ENCODE measurements at regions not wholly inside any gene's neighbourhood (a gene's known extent, or its start where the extent isn't known, plus 50 kb on each side); places are given as distances from the start of the nearest gene placed in this dataset.

DNA sequence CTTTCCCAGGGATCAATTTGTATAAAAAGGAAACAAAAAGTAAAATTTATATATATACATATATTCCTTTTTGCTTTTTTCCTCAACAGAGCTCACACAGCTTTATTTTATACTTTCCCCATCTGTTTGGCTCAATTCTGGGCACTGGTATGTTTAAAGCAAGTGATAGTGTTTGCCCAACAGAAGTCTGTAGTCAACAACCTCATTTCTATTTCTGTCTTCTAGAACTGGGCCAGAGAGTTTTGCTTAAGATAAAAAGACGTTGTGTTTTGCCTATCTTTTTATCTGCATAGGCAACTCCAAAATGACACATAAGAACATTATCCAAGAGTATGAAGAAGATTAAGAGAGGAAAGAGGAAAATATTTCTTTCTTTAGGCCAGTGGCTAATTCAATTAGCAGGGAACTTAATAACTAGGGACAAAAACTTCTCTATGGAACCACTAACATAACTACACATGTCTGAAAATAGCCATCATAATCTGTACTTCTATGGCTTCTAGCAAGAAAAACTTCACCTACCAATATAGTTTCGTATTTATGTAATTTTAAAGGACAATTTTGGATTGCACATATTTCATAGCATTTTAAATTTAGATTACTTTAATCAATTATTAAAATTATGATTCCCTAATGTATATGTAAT lies 1300.5 kb downstream of the ARAP2 start:
- 94% methylated on average over 2 of the region's 2 CpGs; no CpG with 5 or more reads in 1 of the 2 experiments for whole genome bisulfite sequencing, 2 experiments (ENCODE audit: extremely low coverage in 1 of 2, insufficient coverage in 1 of 2, insufficient read length in 1 of 2, insufficient replicate concordance in 2 of 2, low coverage in 1 of 2, low lambda C conversion rate in 2 of 2, missing lambda C conversion rate in 1 of 2)
- Histone ChIP-seq H2BK120ac (replicated peaks; ENCODE audit: low read depth, low read length) (no peak overlapping the region), H3K79me2 (ENCODE audit: control insufficient read depth in 1 of 2, insufficient read depth in 2 of 2, low read length in 2 of 2) (no peaks in the 10 kb centered on the region), H3K27ac (ENCODE audit: low read depth, low read length) (no peak overlapping the region), H2BK20ac (ENCODE audit: low read length) (no peak overlapping the region), H2AFZ (ENCODE audit: low read length) (no peak overlapping the region), H3K36me3 (ENCODE audit: control insufficient read depth in 2 of 4, insufficient read depth in 4 of 4, low read length in 3 of 4) (no peaks in the 10 kb centered on the region), H4K8ac (ENCODE audit: extremely low read depth, insufficient read depth, low read length) (no peak overlapping the region), H3K56ac (replicated peaks; ENCODE audit: insufficient read length, low read depth, low read length) (no peak overlapping the region), H3K18ac (ENCODE audit: extremely low read depth, low read length) (no peak overlapping the region), H3K23ac (ENCODE audit: insufficient read length) (no peak overlapping the region), H4K20me1 (replicated peaks in 1 of 2; ENCODE audit: control insufficient read depth in 1 of 2, insufficient read depth in 2 of 2, low read length in 2 of 2) (no peaks in the 10 kb centered on the region), H3K79me1 (ENCODE audit: low read depth, low read length) (no peaks in the 10 kb centered on the region), H3K4me1 (replicated peaks in 1 of 4; ENCODE audit: control insufficient read depth in 3 of 4, insufficient read depth in 4 of 4, low read length in 3 of 4) (no peaks in the 10 kb centered on the region), H3K23me2 (ENCODE audit: low read depth, low read length) (no peaks in the 10 kb centered on the region), H3K9me3 (ENCODE audit: insufficient read depth in 2 of 2, low read depth in 1 of 2, low read length in 1 of 2) (no peaks in the 10 kb centered on the region), H4K5ac (ENCODE audit: insufficient read length, low read depth, low read length) (no peak overlapping the region), H3K4me3 (ENCODE audit: extremely low read depth in 1 of 4, insufficient read depth in 2 of 4, low read depth in 3 of 4, low read length in 4 of 4) (no peak overlapping the region), H2BK12ac (ENCODE audit: low read depth, low read length) (no peak overlapping the region), H3K14ac (ENCODE audit: insufficient read length) (no peak overlapping the region), H2AK5ac (ENCODE audit: low read depth, low read length) (no peak overlapping the region), H4K91ac (replicated peaks; ENCODE audit: insufficient read length, low read length) (no peak overlapping the region), H3K27me3 (replicated peaks in 1 of 4; ENCODE audit: control insufficient read depth in 3 of 4, extremely low read depth in 1 of 4, insufficient read depth in 3 of 4, low read length in 3 of 4) (no peaks in the 10 kb centered on the region), H3K4ac (replicated peaks; ENCODE audit: insufficient read length, low read depth, low read length) (no peak overlapping the region), H3K4me2 (ENCODE audit: insufficient read depth in 1 of 2, low read depth in 2 of 2, low read length in 2 of 2) (no peak overlapping the region), H2BK15ac (ENCODE audit: low read length) (no peak overlapping the region), H2BK5ac (ENCODE audit: low read depth, low read length) (no peak overlapping the region), H3K9ac (replicated peaks in 1 of 4; ENCODE audit: extremely low read depth in 1 of 4, low read depth in 3 of 4, low read length in 3 of 4) (no peak overlapping the region)
- POLR2A ChIA-PET (ENCODE audit: partially characterized antibody) = no interaction called here
- CTCF ChIA-PET (ENCODE audit: partially characterized antibody) = no interaction called here
- DNase-seq (ENCODE audit: low read depth in 1 of 2, low spot score in 2 of 2) = no peak
- FAIRE-seq = no peak
- no peak for TF ChIP-seq SRF (IDR thresholded peaks at IDR 0.05; ENCODE audit: low read depth, low read length)
- no peak for TF ChIP-seq TCF12 (IDR thresholded peaks at IDR 0.05; ENCODE audit: low read depth, low read length)
- TF ChIP-seq EP300 (IDR thresholded peaks at IDR 0.05; ENCODE audit: borderline replicate concordance in 1 of 2, low read depth in 2 of 2, low read length in 2 of 2) = no peak
- no peak for TF ChIP-seq HDAC2 (IDR thresholded peaks at IDR 0.05; ENCODE audit: borderline replicate concordance in 1 of 2, low read depth in 2 of 2, low read length in 2 of 2)
- no peak for TF ChIP-seq SIX5 (IDR thresholded peaks at IDR 0.05; ENCODE audit: low read depth, low read length)
- no peak for TF ChIP-seq CTBP2 (IDR thresholded peaks at IDR 0.05; ENCODE audit: borderline replicate concordance, insufficient read depth, insufficient read length, low read length)
- TF ChIP-seq NRF1 (IDR thresholded peaks at IDR 0.05; ENCODE audit: low read depth, low read length) = no peak
- TF ChIP-seq BACH1 (IDR thresholded peaks at IDR 0.05; ENCODE audit: low read length) = no peak
- no peak for TF ChIP-seq TAF7 (optimal IDR thresholded peaks at IDR 0.05; ENCODE audit: borderline replicate concordance, low read depth, low read length)
- no peak for TF ChIP-seq RXRA (IDR thresholded peaks at IDR 0.05; ENCODE audit: insufficient read depth, low read depth, low read length)
- TF ChIP-seq NANOG (IDR thresholded peaks at IDR 0.05; ENCODE audit: insufficient read depth, low read depth, low read length, poor library complexity, severe bottlenecking) = no peak
- no peak for TF ChIP-seq SUZ12 (IDR thresholded peaks at IDR 0.05; ENCODE audit: low read length)
- TF ChIP-seq SP1 (IDR thresholded peaks at IDR 0.05; ENCODE audit: low read depth, low read length) = no peak
